Fibroblast of pulmonary artery (primary cell): ENCODE measurements at regions not wholly inside any gene's neighbourhood (a gene's known extent, or its start where the extent isn't known, plus 50 kb on each side); places are given as distances from the start of the nearest gene placed in this dataset.

Source experiments
- DNase-seq: peaks from one replicate; pipeline ENCODE4 v3.0.0-alpha.2; 2010; ENCODE audit warnings: low read depth
- H3K4me3 ChIP-seq: replicated peaks from 2 replicates; pipeline ENCODE4 v1.5.1; 2011; ENCODE audit warnings: low read depth, mild to moderate bottlenecking, control low read depth, low read length, moderate library complexity
- CTCF ChIP-seq: IDR thresholded peaks from 2 replicates; pipeline ENCODE4 v1.5.1; 2011; ENCODE audit warnings: mild to moderate bottlenecking, control low read depth, low read length, inconsistent platforms; ENCODE audit errors: missing control alignments

DNA sequence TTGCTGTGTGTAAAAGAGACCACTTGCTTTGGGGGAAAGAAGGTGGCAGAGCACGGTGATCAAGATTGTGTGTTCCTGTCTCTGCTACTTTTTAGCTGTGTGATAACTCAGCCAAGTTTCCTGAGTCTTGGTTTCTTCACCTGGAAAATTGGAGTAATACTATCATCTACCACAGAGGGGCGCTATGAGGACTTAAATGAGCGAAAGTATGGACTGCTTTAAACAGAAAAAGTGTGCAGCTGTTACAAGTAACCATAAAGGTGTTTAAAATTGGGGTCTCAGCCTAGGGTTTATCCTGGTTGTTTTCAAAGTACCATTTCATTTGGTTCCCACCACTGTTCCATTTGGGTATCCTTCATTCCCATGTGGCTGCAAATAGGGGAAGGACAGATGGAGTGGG lies 65.9 kb upstream of the WSCD2 start:
- H3K4me3 ChIP-seq, result no peak overlapping the region
- peak; percentile 17 for DNase-seq
- TF ChIP-seq CTCF, result peak; percentile 16

DNA sequence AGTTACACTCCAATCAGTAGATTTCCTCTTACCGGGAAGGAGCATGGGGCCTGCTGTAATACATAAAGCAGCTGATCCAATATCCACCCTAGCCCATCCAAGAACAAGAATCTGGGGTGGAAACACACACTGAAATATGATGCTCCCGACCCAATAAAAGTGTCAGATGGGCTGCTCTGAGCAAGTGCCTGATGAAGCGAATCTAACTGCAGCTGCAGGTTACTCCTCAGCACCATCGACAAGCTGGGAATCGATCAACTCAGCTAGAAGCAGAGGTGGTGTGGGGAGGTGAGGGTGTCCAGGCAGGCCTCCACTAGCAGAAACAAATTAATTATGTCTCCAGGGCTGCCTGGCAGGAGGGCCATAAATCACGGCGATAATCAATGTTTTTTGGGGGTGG lies 64.0 kb upstream of the WSCD2 start:
- DNase-seq, result no peak
- H3K4me3 ChIP-seq, result no peak overlapping the region
- no peak for TF ChIP-seq CTCF

DNA sequence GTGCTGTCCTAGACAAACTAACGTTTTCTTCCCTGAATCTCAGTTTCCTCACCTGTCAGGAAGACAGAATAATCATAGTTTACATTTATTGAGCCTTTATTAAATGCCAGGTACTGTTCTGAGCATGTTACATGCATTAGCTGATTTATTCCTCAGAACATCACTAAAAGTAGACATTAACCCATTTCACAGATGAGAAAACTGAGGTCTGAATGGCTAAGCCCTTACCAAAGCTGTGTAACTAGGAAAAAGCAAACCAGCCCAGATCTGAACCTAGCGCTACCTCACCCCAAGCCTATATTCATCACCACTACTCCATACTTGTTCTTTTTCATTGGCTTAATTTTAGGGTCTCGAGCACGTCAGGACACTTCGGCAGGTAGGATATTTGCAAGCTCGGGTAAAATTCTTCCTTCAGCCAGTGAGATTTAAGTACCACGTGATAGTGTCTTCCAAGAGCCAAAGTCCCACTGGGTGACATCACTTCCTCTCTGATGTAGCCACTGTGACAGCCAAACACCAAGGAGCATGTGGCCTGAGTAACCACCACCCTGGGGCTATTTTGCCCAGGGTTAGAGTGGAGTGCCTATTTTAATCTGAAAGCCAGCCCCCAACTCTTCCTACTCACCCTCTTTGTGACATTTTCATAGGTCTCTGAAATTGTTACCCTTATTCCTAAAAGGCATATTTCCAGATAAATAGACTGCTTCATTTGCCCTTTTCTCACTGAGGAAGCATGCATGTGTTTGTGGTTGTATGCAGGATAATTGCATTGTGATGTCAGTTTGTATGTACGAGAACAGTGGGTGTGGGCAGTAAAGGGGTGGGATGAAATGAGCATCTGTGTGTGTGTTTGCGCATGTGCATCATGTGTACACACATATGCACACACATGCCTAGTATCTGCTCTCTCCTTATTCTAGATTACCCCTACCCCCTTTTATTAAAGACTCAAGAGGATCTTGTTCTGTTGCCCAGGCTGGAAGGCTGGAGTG lies 62.2 kb upstream of the WSCD2 start:
- no peak for DNase-seq
- TF ChIP-seq CTCF, result no peak
- no peak overlapping the region for H3K4me3 ChIP-seq

- no peak overlapping the region for H3K4me3 ChIP-seq
- TF ChIP-seq CTCF, result no peak
- no peak for DNase-seq
Measured at GRCh38 chr12:108069651-108070165, 59.4 kb upstream of the WSCD2 start.

DNA sequence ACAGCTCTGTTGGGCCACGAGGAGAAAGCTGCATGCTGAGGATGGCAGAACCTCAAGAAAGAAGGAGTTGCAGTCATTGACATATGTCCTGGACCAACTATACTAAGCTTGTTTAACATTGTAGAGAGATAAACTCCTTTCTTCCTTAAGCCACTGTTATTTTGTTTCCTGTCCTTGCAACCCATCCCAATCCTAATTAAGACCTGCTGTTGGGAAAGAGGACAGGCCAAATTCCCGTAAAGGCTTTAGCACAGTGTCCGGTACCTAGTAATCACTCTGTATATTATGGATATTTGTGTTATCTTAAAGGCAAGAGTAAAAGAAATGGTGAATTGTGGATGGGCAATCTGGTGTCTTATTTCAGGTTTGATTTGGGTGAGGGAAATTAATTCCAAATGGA lies 53.5 kb upstream of the WSCD2 start:
- no peak for DNase-seq
- H3K4me3 ChIP-seq, result no peak overlapping the region
- TF ChIP-seq CTCF, result no peak

DNA sequence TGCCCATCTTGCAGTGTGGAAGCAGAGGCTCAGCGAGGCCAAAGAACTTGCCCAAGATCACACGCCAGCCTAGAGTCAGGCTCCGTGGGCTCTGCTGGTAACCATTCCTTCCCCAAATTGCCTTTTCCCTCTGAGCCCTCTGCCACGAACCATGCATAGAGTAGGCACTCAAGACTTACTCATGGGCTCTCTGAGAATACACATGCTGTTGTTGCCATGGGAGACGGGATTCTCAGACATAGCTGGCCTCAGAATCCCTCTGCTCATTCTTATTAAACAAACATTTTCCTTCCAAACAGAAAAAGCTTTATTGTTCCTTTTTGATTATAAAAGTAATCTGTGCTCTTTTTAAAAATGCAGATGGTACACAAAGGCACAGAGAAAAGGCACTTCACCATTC lies 52.5 kb upstream of the WSCD2 start:
- DNase-seq, result no peak
- no peak for TF ChIP-seq CTCF
- no peak overlapping the region for H3K4me3 ChIP-seq
